SK-MEL-5 (cell line): ENCODE measurements at regions not wholly inside any gene's neighbourhood (a gene's known extent, or its start where the extent isn't known, plus 50 kb on each side); places are given as distances from the start of the nearest gene placed in this dataset.

Experiments
- DNase-seq: peaks from one replicate; pipeline ENCODE4 v3.0.0-alpha.2; 2016; ENCODE audit warnings: low read depth, low spot score
- in situ Hi-C: cut with HindIII; loops from 2 replicates; pipeline ENCODE4 v1.10.0; 2016; ENCODE audit warnings: low sequenced_read_pairs, high pct_unique_total_duplicates, low pct_unique_long_range_greater_than_20kb

DNA sequence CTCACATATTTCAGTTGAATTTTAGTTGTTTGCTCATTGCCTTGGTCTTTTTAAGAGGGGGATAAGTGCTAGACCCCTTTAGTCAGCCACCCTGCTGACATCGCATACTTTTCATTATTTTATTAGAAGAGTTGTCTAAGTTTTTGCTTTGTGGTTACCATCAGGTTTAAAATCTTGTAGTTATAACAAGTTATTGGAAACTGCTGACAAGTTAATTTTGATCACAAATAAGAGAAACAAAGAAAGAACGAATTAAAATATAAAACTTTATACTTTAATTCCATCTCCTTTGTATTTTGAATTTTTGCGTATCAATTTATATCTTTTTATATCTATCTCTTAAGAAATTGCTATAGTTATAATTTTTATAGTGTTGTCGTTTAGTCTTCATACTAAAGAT, 679.7 kb downstream of the TECRL start:
- in situ Hi-C loops, result no loop called here
- DNase-seq, result no peak

DNA sequence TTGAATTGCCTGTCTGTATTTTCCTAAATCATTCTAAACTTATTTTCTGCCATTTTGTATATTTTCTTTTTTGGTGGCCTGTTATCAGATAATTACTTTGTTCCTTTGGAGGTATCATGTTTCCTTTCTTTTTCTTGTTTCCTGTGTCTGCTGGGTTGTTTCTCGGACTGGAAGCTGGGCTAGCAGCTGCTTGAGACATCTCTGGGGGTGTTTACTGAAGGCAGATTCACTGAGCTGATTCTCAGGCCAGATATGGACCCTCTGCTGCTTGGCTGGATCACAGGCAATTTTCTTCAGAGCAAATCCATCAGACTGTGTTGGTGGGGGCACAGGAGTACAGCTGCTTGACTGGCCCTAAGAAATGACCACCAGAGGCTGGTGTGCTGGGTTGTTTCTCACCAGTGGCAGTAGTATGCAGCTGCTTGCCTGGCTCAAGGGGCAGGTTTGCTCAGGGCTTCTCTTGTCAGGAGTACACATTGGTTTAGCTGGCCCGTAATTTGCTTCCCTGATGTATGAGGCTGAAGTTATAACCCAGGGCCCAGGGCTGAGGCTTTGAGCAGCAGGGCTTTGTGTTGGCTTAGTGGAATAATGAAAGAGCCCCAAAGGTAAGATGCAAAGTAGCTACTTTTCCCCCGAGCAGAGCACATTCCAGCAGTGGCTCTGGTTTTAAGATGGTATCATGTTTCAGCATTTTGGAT, 680.6 kb downstream of the TECRL start:
- DNase-seq, result no peak
- in situ Hi-C loops, result no loop called here

DNA sequence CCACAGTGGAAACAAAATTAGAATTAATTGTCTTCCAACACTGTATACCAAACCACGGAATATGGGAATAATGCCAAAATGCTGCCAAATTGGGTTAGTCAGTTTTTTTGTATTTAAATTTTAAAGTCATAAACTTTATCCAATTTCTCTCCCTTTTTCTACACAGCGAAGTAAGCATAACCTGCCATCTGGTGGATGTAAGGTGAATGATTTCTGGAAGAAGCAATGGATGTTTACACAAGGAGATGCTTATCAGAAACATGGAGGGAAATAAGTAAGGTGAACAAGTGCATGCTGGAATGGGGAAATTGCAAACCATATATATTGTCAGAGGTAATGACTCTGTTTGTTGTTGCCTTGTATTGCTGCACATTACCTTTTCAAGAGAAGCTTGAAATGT, 691.9 kb downstream of the TECRL start:
- in situ Hi-C loops, result no loop called here
- DNase-seq, result peak; percentile 28

DNA sequence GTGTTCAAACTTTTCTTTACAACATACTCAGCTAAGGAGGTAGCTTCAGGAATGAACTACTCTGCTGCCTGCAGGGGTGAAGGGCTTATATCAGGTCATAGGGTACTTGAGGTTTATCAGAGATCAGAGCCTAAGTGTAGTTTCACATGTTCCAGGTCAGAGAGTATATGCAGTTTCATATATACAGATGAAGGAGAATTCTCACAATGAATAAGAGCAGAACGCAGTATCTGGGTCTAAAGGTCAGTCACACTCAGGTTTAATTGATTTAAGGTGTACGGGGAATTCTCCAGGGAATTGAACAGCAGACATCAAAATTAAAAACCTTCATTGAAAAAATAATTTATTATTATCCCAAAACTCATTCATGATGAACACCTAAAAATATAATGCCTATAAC, 700.6 kb downstream of the TECRL start:
- in situ Hi-C loops, result no loop called here
- no peak for DNase-seq

DNA sequence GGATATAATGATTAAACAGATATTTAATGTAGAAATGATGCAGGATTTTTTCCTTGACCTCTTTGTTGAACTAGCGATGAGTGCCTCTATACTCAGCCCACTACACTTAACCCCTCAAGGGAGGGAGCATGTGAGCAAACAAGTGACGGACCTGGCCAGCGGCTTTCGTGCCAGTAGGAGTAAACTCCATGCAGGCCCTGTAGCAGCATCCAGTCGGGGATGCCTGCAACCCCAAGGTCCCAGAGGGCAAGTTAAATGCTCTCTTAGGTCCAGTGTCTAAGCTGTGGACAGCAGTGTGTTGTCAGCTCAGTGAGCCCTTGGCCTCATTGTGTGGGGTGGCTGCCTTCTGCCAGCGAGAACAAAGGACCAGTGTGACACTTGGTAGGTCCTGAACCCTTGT, 708.7 kb downstream of the TECRL start:
- in situ Hi-C loops, result no loop called here
- no peak for DNase-seq

DNA sequence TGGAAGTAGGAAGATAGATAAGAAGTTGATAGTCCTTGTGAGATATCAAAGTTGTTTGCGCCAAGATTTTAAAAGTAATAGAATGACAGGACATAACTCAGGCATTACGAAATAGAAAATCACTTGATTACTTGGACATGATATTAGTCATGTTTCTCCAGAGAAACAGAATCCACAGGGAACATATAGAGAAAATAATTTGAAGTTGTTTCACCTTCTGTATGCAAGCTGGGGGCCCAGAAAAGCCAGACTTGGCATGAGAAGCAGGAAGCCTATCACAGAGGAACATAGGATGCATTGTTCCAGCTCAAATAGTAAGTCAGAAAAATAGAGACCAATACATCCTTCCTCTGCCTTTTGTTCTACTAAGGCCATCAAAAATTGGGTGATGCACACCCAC, 715.9 kb downstream of the TECRL start:
- DNase-seq, result no peak
- in situ Hi-C loops, result no loop called here

DNA sequence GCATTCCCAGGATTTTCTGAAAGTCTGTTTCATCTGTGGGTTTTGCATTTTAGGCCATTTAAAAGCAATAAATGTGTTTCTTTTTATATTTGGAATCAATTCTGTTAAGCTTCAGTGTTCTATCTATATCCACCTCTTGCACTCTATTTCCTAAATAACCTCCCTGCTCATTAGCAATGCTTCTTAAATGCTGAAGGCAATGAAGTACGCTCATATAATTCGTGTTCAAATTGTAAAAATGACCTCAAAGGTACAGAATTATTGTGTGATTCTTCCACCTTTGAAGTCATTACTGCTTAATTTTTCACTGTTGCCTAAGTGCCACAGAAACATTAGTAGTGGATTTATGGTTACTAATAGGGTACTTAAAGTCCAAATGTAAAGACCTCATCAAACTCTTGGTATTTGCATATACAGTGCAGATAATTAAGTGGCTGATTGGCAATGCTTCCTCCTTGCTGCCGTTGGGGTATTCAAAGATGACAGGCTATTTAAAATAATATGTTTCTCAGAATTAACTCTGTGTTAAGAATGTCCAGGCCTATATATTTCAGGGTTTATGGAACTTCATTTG, 730.8 kb downstream of the TECRL start:
- in situ Hi-C loops, result no loop called here

DNA sequence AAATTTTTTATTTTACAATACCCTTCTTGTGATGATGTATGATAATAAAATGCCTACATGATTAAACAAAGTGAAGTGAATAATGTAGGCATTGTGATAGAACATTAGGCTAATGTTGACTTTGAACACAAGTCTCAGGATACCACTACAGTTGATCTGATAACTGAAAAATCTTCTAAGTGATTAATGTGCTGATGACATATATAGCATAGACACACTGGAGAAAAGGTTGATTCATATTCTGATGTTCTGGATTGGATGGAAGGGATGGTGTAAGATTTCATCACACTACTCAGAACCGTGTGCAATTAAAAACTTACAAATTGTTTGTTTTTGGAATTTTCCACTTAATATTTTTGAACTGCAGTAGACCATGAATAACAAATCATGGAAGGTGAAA, 738.5 kb downstream of the TECRL start:
- in situ Hi-C loops, result no loop called here
- DNase-seq, result no peak

More for the DNA sequence above, 730.8 kb downstream of the TECRL start:
- DNase-seq, result no peak

DNA sequence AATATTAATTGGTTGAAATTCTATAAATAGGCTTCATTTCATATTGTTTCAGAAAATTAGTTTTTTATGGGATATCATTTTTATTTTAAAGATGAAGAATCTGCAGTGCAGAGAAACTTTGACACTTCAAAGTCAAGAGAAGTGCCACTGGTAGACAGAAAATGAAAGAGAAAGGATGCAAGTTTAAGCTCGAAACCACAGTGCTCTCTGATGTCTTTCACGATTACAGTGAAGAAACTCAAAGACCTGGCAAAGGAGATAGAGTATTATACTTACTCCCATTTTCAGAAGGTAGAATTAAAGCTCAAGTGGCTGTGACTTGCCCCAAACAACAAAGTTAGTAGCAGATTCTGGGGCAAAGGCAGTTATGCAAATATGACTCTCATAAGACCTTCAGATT, 745.4 kb downstream of the TECRL start:
- no peak for DNase-seq
- in situ Hi-C loops, result no loop called here

DNA sequence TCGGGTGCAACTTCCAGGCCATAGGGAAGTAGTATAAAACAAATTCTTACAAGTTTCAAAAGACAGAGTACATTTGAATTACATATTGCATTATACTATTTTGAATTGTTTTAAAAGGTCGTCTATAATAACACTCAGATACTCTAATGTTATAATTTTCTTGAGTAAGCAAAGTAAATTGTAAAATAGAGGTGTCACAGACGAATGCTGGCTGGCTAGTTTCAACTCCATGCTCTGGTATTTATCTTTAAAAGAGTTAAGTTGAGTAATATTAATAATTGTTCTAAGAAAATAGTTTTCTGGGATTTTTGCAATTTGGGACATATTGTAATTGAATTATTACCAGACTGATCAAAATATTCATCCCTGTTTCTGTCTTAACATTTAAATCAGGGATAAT, 764.9 kb downstream of the TECRL start:
- DNase-seq, result no peak
- in situ Hi-C loops, result no loop called here

DNA sequence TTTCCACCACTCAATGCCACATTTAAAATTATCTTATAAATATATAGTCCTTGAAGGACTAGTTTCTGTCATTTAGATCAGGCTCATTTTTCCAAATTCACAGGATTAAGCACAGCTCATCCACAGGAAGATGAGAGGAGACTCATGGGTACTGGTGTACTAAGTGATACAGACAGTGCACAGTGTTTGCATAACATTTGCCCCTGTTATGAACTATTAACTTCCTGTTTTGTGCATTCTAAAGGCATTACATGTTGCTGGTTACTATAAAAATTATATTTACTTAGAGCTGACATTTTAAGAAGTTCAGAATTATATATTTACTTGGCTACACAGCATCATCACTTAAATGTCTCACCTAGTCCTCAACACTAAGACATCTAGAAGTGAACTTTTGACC, 772.0 kb downstream of the TECRL start:
- in situ Hi-C loops, result no loop called here
- DNase-seq, result no peak

DNA sequence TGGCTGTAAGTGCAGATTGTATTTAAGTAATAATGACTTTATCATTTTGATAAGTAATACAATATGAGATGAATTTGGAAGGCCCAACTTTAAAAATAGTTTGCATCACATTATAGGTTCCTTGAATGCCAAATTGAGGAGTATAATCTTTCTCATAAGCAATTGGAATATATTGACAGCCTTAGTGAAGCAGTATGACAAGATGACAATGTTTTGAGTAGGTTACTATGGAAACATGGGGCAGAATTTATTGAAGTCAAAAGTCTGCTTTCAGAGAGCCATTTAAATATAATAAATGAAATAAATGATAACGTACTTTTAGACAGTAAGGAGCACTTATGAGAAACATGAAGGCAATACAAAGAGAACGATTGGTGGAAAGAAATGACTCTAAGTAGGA, 776.4 kb downstream of the TECRL start:
- in situ Hi-C loops, result no loop called here
- no peak for DNase-seq

DNA sequence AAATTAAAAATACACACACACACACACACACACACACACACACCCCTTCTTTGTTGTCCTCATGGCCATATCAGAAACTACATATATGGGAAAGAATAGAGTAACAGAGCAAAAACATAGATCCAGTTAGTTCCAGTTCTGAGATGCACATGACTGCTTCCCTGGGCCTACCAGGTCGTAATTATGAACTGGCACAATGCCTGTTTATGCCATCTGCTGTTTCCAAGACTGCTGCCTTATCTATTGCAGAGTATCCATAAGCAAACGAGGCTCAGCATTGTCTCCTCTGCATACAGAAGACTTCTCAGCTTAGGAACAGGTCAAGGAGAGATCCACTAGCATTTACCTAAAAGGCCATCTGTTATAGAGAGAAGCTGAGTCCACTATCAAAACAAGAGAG, 789.0 kb downstream of the TECRL start:
- in situ Hi-C loops, result no loop called here

DNA sequence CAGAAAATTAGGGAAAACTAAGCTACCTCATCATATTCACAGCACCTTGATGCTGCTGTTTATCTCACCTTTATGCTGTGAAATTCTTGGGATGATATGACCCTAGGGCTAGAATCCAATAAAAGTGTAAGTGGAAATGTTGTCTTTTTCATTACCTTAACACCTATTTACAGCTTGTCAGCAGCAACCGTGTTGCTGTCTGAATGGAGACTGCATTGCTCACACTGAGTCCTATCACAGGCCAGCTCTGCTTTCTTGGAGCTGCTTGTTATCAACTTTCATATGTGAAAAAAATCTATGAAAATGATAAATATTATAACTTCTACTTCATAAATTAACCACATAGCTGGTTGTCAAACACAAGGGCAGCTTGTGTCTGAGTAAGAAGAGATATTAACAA, 789.5 kb downstream of the TECRL start:
- DNase-seq, result no peak
- in situ Hi-C loops, result no loop called here

More for the DNA sequence above, 789.0 kb downstream of the TECRL start:
- DNase-seq, result no peak

DNA sequence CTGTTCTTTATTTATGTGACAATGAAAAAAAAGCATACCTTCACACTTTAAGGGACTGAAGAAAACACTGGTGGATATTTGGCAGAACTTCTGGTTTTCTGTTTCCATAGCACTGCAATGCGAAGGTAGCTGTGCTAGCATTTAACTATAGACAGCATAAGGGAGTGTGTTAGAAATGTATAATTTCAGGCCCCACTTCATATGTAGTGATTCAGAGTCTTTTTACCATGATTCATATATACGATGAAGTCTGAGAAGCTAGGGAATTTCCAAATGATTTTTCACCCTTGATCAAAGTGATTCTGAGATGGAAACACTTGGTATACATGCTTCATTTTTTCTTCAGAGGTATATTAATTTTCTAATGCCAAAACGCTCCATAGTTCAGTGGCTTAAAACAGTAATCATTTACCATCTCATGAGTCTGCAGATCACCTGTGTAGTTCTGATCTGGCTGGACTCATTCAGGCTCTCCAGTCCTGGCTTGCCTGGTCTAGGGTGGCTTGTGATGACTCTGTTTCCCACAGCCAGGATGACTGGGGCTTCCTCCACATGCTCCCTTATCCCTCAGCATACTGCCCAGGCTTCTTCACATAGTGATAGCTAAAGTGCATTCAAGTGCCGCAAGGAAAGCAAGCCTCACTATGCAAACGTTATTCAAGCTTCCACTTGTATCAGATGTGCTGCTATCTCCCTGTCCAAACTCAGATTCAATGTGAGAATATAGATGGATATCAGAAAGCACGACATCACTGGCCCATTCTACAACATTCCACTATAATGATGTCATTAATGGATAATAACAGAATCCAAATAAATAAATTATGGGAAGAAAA, 790.1 kb downstream of the TECRL start:
- in situ Hi-C loops, result no loop called here
- no peak for DNase-seq

DNA sequence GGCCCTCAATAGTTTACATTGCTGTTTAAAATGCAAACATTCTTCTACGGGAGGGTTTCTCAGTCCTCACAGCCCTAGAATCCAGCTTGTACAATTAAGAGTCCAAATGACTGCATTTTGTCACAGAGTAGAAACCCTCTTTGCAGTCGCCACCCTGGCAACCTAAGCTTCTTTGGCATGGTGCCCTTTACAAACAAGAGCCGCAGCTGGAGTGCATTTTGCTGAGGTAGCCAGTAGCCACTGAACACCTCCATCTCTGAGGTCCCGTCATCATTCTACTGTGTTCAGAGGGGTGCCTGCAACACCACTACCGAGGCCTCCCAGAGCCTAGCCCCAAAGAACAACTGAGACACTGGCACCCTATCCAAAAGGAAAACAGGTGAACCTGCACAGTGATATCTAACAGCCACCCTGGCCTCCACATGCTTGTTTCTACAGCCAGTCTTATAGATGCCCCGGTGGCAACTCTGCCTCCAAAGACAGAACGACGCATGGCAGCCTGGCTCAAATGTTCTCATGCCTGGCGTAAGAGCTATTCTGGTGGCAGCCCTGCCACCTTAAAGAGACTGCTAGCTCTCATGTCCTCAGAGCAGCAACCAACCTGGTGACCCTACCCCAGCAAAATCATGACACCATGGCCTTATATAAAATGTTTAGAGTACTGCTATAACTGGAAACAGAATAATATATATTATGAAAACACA, 801.9 kb downstream of the TECRL start:
- in situ Hi-C loops, result no loop called here
- DNase-seq, result no peak

DNA sequence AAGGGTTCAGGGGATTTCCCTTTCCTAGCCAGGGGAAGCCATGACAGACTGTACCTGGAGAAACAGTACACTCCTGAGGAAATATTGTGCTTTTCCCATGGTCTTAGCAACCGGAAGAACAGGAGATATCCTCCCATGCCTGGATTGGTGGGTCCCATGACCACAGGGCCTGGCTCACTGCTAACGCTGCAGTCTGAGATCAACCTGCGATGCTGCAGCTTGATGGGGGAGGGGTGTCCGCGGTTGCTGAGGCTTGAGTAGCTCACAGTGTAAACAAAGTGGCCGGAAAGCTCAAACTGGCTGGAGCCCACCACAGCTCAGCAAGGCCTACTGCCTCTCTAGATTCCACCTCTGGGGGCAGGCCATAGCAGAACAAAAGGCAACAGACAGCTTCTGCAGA, 819.5 kb downstream of the TECRL start:
- no peak for DNase-seq
- in situ Hi-C loops, result no loop called here

DNA sequence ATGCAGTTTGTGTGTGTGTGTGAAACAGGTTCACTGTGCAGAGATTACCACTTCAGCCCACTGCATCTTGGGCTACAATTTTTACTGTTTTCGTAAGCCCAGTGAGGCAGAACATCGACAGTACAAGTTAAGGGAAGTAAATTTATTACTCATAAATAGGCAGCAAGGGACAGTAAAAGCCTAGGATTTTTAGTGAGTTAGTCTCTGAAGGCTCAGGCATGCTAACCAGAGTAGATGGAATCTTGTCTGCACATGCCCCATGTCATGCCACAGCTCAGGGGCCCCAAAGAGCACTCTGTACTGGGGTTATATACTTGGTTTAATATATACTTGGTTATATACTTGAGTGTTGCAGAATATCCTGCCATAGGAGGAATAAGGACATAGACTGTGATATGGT, 825.7 kb downstream of the TECRL start:
- in situ Hi-C loops, result no loop called here

More for the DNA sequence above, 825.7 kb downstream of the TECRL start:
- no peak for DNase-seq
